A172 (cell line): ENCODE measurements at regions not wholly inside any gene's neighbourhood (a gene's known extent, or its start where the extent isn't known, plus 50 kb on each side); places are given as distances from the start of the nearest gene placed in this dataset.
"Not testable (repeated sequence)": the region's sequence is repeated elsewhere in the genome, so short reads cannot be mapped to it uniquely, and the experiment has no call there.

Source experiments
- DNase-seq: peaks from one replicate; pipeline ENCODE4 v3.0.0-alpha.2; 2015; ENCODE audit warnings: low spot score

DNA sequence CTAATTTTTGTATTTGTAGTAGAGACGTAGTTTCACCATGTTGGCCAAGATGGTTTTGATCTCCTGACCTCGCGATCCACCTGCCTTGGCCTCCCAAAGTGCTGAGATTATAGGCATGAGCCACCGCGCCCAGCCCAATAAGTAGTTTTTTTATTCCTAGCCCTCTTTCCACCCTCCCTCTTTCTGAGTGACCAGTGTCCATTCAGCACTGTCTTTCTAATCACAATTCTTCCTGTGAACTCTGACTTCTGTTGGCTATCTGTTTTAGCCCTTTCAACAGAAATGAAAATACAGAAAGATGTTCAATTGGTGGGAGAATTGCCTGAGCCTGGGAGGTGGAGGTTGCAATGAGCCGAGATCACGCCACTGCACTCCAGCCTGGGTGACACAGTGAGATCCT, 122.3 kb upstream of the LIFR start:
- not testable (repeated sequence) for DNase-seq

- no peak for DNase-seq
Observed at GRCh38 chr5:38680094-38680825, 123.8 kb upstream of the LIFR start.

DNA sequence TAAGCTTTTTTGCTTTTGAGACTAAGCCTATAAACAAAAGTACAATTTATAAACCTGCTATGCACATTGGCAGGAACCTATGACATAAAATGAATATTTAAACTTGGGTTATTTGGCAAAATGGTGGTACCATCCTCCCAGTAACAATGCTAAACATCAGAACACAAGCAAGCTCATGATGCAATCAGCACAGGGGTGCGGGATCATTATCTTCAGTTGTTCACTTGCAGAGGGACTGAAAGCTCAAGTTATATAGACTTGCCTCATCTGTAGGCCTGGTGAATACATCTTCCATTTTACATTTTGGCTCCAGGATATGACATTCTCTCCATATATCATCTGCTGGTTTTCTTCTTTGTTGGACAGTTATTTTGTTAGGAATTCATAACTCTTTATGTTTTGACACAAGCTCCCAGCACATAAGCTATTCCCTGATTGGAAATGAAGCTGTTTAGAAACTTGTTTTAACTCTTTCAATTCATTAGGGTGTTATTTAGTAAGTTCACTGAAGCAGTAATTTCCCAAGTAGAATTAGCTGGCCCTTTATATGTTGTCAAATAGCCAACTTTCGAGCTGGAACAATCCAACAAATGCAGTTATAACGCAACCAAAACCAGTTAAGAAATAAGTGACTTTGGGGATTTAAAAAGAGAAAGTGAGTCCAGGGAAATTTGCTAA, 124.7 kb upstream of the LIFR start:
- no peak for DNase-seq

DNA sequence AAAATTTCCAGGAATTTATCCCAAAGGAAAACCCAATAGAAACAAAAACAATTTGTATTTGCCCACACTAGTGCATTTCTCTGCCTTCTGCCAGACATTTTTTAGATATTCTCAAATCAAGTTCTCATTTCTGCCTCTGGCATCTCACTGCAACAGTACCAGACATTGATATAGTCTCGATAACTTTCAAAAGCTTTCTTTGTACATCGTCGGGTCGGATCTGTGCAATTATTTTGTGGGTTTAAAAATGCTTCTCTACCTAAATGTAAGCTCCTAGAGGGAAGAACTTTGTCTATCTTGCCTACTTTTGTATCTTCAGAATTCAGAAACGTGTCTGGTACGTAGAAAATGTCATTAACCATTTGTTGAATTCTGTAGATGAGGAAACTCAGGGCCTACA, 125.5 kb upstream of the LIFR start:
- DNase-seq = no peak

- DNase-seq = no peak
Observed at GRCh38 chr5:38686658-38687057, 130.2 kb upstream of the LIFR start.

GRCh38 chr5:38692346-38692745, 135.9 kb upstream of the LIFR start:
- peak; percentile 54 for DNase-seq

DNA sequence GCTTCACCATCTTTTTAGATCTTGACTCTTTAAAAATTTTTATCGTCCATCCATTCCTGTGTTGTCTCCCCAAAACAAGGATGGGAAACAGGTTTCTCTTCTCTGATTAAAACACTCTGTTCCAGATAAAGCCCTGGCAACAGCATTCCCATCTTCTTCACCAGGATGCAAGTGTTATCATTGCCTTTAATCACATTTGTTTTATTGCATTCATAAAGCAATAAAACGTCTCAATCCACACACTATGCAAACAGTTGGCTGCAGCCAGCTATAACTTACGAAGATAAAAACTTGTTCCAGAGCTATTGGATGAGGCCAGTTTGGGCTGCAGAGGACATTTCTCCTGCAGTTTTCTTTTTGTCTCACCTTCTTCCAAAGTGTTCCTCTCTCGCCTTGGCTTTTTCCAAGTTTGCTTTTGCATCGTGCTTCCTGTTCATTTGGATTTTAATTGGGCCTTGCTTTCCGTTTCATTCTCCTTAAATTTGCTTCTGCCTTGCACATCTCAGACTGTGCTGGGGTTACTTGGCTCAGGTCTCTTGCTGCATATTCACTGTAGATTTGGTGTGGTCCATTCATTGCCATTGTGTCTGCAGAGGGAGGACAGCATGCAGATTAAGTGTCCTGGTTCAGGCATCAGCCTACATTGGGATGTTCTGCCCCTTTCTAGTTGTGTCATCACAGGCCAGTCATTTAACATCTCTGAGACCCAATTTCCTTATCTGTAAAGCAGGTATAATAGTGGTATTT, 136.5 kb upstream of the LIFR start:
- DNase-seq = peak; percentile 6

DNA sequence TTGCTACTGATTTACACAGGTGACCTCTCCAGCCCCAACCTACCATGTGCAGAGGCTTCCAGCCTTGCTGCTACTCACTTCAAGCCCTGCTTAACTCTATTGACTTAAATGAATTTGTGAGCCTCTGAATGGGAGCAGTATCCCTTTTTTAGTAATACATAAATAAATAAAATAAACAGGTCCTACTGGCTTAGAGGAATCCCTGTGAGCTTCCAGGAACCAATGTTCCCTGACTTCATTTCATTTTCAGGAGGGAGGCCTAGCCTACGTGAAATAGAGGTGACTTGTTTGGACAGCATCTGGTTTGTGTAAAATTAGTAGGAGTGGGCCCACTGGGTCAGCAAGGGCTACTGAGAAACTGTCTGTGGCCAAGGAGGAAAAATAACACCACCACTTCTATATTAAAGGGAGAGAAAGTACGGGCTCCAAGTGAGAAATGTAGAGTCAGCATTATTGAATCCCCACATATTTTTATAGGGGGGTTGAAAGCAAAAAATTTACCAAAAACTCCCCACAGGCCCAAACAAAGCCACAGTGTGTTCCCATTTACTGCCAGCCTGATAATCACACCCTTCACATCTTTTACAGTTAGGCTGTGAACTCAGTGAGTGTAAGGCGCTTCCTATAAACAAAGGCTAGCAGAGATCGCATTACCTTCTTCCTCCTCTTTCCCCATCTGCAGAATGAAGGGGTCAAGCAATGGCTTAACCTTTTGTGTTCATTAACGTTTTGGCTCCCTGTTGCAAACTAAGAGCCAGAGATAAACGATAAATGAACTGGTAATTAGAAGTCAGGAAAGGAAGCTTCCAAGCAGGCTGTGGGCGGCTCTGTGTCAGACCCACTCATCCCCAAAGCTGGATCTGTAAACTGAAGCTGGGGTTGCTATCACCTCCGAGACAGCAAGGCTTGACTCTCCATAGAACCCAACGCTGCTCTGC, 138.8 kb upstream of the LIFR start:
- DNase-seq = peak; percentile 13

DNA sequence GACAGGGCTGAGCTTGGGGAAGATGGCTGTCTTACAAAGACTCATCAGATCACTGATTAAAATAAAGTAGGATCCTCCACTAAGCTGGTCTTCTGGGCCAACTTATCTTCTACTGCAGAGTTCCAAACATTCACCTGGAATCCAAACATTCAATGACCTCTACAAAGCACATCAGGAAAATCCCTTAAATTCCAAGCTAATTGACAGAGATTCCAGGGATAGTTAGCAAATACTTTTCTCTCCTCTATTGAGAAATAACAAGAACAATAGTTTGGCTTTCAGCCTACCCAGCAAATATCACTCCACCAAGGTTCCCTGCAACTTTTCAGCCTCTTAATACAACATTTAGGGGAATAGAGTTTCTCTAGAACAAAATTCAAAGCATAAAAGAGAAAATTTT, 140.6 kb upstream of the LIFR start:
- peak; percentile 49 for DNase-seq

- DNase-seq = not testable (repeated sequence)
Observed at GRCh38 chr5:38705529-38705928, 140.3 kb upstream of the OSMR start.

DNA sequence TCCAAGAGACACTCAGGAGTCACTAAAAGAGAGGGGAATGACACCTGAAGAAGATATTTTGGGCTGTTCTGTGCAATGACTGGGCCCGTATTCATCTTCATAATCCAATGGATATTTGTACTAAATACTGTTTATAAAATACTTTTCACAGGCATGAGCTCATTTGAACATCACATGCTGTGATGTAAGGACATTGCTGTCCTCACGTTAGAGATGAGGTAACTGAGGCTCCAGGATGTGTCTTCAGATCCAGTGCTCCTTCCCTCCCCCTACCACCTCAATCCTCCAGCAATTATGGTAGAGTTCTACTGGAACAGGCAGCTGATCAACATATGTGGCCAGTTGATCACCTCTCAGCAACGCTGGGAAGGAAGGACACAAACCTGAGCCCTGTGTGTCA, 139.4 kb upstream of the OSMR start:
- DNase-seq = no peak

GRCh38 chr5:38707352-38708210, 138.2 kb upstream of the OSMR start:
- DNase-seq = no peak

DNA sequence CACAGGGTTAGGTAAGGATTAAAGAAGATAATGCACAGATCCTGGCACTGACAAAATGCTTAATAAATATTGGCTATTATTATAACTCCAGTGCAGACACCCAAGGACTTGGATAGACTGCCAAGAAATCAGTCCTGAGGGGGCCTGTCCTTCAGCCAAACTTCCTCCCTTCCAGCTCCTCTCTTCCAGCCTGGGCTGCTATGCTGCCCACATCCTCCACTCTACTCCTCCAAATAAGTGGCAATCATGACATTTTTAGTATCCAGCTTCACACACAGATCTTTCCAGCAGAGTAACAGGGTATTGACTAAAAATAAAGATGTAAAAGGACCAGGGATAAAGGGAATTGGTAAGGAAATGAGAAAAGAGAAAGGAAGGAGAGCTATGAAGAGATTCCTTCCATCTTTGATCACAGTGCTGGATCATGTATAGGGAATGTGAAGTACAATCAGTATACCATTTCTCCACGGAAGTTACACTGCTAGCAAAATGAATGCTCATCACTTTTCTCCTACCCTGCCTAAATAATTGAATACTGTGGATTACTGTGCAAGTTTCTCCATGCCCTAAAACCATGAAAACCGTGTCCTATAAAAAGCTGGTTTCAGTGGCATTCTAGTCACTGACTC, 136.0 kb upstream of the OSMR start:
- DNase-seq = no peak

DNA sequence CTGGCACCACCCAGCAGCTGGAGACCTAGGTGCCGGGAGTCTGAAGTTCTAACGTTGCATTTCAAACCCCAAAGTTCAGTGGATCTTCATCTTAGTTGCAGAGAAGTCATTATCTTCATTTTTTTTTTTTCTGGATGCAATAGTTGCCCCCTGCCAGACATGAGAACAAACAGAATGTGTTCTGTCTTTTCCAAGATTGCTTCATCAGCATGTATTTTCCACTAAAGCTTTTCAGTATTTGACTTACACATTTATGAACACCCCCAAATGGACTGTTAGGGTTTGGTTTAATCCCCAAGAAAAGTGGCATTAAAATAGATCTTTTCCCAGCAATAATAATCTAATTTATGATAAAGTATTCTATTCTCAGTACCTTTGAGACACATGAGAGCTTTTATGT, 135.2 kb upstream of the OSMR start:
- no peak for DNase-seq

GRCh38 chr5:38712391-38712790, 133.4 kb upstream of the OSMR start:
- DNase-seq = no peak

- DNase-seq = no peak
Observed at GRCh38 chr5:38714240-38714639, 131.6 kb upstream of the OSMR start.

GRCh38 chr5:38714703-38715355, 131.0 kb upstream of the OSMR start:
- no peak for DNase-seq

GRCh38 chr5:38715696-38716095, 130.1 kb upstream of the OSMR start:
- peak; percentile 13 for DNase-seq

- DNase-seq = no peak
Observed at GRCh38 chr5:38716516-38716915, 129.3 kb upstream of the OSMR start.
